Hematopoietic multipotent progenitor cell treated with erythropoietin and hydrocortisone succinate and interleukin-3 and kit ligand, for 15 days (in vitro differentiated cells): ENCODE measurements at regions not wholly inside any gene's neighbourhood (a gene's known extent, or its start where the extent isn't known, plus 50 kb on each side); places are given as distances from the start of the nearest gene placed in this dataset.

ENCODE experiments used
- DNase-seq: peaks from one replicate; pipeline ENCODE4 v3.0.0-alpha.2; 2015; ENCODE audit warnings: low spot score

- DNase-seq: no peak
Measured at GRCh38 chr2:71791501-71792135, 338.3 kb downstream of the DYSF start.

- no peak for DNase-seq
Measured at GRCh38 chr2:71791061-71791450, 337.7 kb downstream of the DYSF start.

GRCh38 chr2:71790226-71791060, 337.1 kb downstream of the DYSF start:
- no peak for DNase-seq

- DNase-seq: no peak
Measured at GRCh38 chr2:71789556-71790204, 336.3 kb downstream of the DYSF start.

- DNase-seq: no peak
Measured at GRCh38 chr2:71788601-71789240, 335.4 kb downstream of the DYSF start.

GRCh38 chr2:71788186-71788525, 334.8 kb downstream of the DYSF start:
- DNase-seq: no peak

- no peak for DNase-seq
Measured at GRCh38 chr2:71787476-71788185, 334.3 kb downstream of the DYSF start.

GRCh38 chr2:71787108-71787415, 333.7 kb downstream of the DYSF start:
- no peak for DNase-seq

GRCh38 chr2:71786291-71787107, 333.1 kb downstream of the DYSF start:
- no peak for DNase-seq

- DNase-seq: no peak
Measured at GRCh38 chr2:71785516-71785981, 332.2 kb downstream of the DYSF start.

GRCh38 chr2:71784734-71785511, 331.6 kb downstream of the DYSF start:
- no peak for DNase-seq

GRCh38 chr2:71783815-71784214, 330.5 kb downstream of the DYSF start:
- DNase-seq: no peak

- DNase-seq: no peak
Measured at GRCh38 chr2:71783215-71783614, 329.9 kb downstream of the DYSF start.

GRCh38 chr2:71782323-71782722, 329.0 kb downstream of the DYSF start:
- DNase-seq: no peak

GRCh38 chr2:71781695-71782228, 328.4 kb downstream of the DYSF start:
- no peak for DNase-seq

GRCh38 chr2:71780162-71780561, 326.8 kb downstream of the DYSF start:
- no peak for DNase-seq

- DNase-seq: no peak
Measured at GRCh38 chr2:71779774-71780105, 326.4 kb downstream of the DYSF start.

- no peak for DNase-seq
Measured at GRCh38 chr2:71778936-71779773, 325.8 kb downstream of the DYSF start.

- DNase-seq: no peak
Measured at GRCh38 chr2:71778514-71778913, 325.2 kb downstream of the DYSF start.
